Stimulated activated naive CD4-positive, alpha-beta T cell (primary cell): ENCODE measurements at regions not wholly inside any gene's neighbourhood (a gene's known extent, or its start where the extent isn't known, plus 50 kb on each side); places are given as distances from the start of the nearest gene placed in this dataset.

Experiments used
- DNase-seq, 6 experiments: peaks; one replicate each; lab custom pipeline; 2025; lab: John Stamatoyannopoulos, UW

GRCh38 chr2:51103205-51103604, 71.3 kb upstream of the NRXN1 start:
- no peak for DNase-seq

GRCh38 chr2:51093016-51093415, 61.1 kb upstream of the NRXN1 start:
- DNase-seq = no peak

- no peak for DNase-seq
Observed at GRCh38 chr2:51085420-51086068, 53.6 kb upstream of the NRXN1 start.

GRCh38 chr2:51084750-51085149, 52.8 kb upstream of the NRXN1 start:
- DNase-seq = no peak
